IMR-90 (cell line): ENCODE measurements at regions not wholly inside any gene's neighbourhood (a gene's known extent, or its start where the extent isn't known, plus 50 kb on each side); places are given as distances from the start of the nearest gene placed in this dataset.

ENCODE experiments used
- ATAC-seq: fragments of 200-7000 bp; cut with Tn5 transposase; 2 replicates; pipeline ENCODE4 v1.9.1; 2020; ENCODE audit warnings: low read depth, mild to moderate bottlenecking, moderate library complexity
- BruUV-seq: library from RNA; stranded (reverse); fragments of 400-500 nt; replicated peaks from 2 replicates; lab custom pipeline; 2021; lab: Mats Ljungman, UMichigan
- CTCF ChIA-PET: fragments of 300-600 bp; formaldehyde crosslinking; extraction: SDS; loops from one replicate; lab custom pipeline; 2021; ENCODE audit warnings: antibody characterized with exemption; lab: Yijun Ruan, JAX
- POLR2A ChIA-PET: fragments of 300-600 bp; sonication (Branson Sonifier 250); formaldehyde crosslinking; loops from one replicate; lab custom pipeline; 2022; ENCODE audit warnings: antibody characterized with exemption; ENCODE audit not compliant: unreplicated experiment; lab: Charles Lee
- DNase-seq: peaks from one replicate; pipeline ENCODE4 v3.0.0; 2013
- H2AFZ ChIP-seq: replicated peaks from 2 replicates; pipeline ENCODE3; 2013; ENCODE audit warnings: low read length, mild to moderate bottlenecking; ENCODE audit not compliant: poor library complexity
- H2AK5ac ChIP-seq: 2 replicates; pipeline ENCODE4 v1.6.1; 2013; ENCODE audit warnings: low read depth, low read length, inconsistent platforms
- H2AK9ac ChIP-seq: replicated peaks from 2 replicates; pipeline ENCODE3; 2013; ENCODE audit warnings: mild to moderate bottlenecking, low read depth, low read length, moderate library complexity; ENCODE audit not compliant: poor library complexity
- H2BK120ac ChIP-seq: 2 replicates; pipeline ENCODE4 v1.6.1; 2013; ENCODE audit warnings: low read depth, low read length, inconsistent platforms
- H2BK15ac ChIP-seq: 3 replicates; pipeline ENCODE4 v1.6.1; 2013; ENCODE audit warnings: low read depth, low read length, inconsistent platforms
- H2BK20ac ChIP-seq: 2 replicates; pipeline ENCODE4 v1.6.1; 2013; ENCODE audit warnings: low read depth, mild to moderate bottlenecking, inconsistent platforms, low read length, moderate library complexity
- H2BK5ac ChIP-seq: 2 replicates; pipeline ENCODE4 v1.6.1; 2013; ENCODE audit warnings: mild to moderate bottlenecking, low read depth, low read length, inconsistent platforms; ENCODE audit not compliant: poor library complexity, severe bottlenecking
- H3K14ac ChIP-seq: replicated peaks from 2 replicates; pipeline ENCODE4 v1.6.1; 2013; ENCODE audit warnings: low read depth, low read length, inconsistent platforms
- H3K18ac ChIP-seq: 2 replicates; pipeline ENCODE4 v1.6.1; 2013; ENCODE audit warnings: low read depth, low read length, control low read depth
- H3K23ac ChIP-seq: 2 replicates; pipeline ENCODE4 v1.6.1; 2013; ENCODE audit warnings: low read depth, low read length, inconsistent platforms
- H3K27ac ChIP-seq: 2 replicates; pipeline ENCODE4 v1.5.1; 2013; ENCODE audit warnings: mild to moderate bottlenecking, control low read depth, low read length; ENCODE audit not compliant: insufficient read depth
- H3K27me3 ChIP-seq: 2 replicates; pipeline ENCODE4 v1.6.1; 2013; ENCODE audit warnings: low read length; ENCODE audit not compliant: control insufficient read depth, insufficient read depth
- H3K36me3 ChIP-seq: 2 replicates; pipeline ENCODE4 v1.6.1; 2013; ENCODE audit warnings: low read length, mixed read lengths; ENCODE audit not compliant: control insufficient read depth, insufficient read depth
- H3K4ac ChIP-seq: 2 replicates; pipeline ENCODE4 v1.6.1; 2013; ENCODE audit warnings: low read depth, low read length, inconsistent platforms
- H3K4me1 ChIP-seq: 2 replicates; pipeline ENCODE4 v1.6.1; 2013; ENCODE audit warnings: low read length, mixed read lengths; ENCODE audit not compliant: control insufficient read depth, insufficient read depth
- H3K4me2 ChIP-seq: 2 replicates; pipeline ENCODE4 v1.6.1; 2013; ENCODE audit warnings: low read depth, mild to moderate bottlenecking, control low read depth, low read length, moderate library complexity
- H3K4me3 ChIP-seq: 2 replicates; pipeline ENCODE4 v1.5.1; 2013; ENCODE audit warnings: low read depth, mild to moderate bottlenecking, control low read depth, low read length, moderate library complexity; ENCODE audit not compliant: insufficient read depth
- H3K56ac ChIP-seq: 2 replicates; pipeline ENCODE4 v1.6.1; 2013; ENCODE audit warnings: low read length, inconsistent platforms; ENCODE audit not compliant: insufficient read depth; ENCODE audit errors: extremely low read depth
- H3K79me1 ChIP-seq, 2 experiments: 2 replicates each; pipeline ENCODE4 v1.6.1; 2013; ENCODE audit warnings: low read length in 2 of 2, inconsistent platforms in 1 of 2, low read depth in 1 of 2
- H3K9ac ChIP-seq: 2 replicates; pipeline ENCODE4 v1.6.1; 2013; ENCODE audit warnings: low read depth, low read length, control low read depth
- H3K9me1 ChIP-seq: 2 replicates; pipeline ENCODE4 v1.6.1; 2013; ENCODE audit warnings: low read length, inconsistent platforms; ENCODE audit not compliant: insufficient read depth
- H3K9me3 ChIP-seq: 2 replicates; pipeline ENCODE4 v1.6.1; 2013; ENCODE audit warnings: low read length; ENCODE audit not compliant: control insufficient read depth, insufficient read depth
- H4K20me1 ChIP-seq: 2 replicates; pipeline ENCODE4 v1.6.1; 2013; ENCODE audit warnings: low read length, inconsistent platforms; ENCODE audit not compliant: insufficient read depth
- H4K5ac ChIP-seq: 2 replicates; pipeline ENCODE4 v1.6.1; 2013; ENCODE audit warnings: mild to moderate bottlenecking, low read depth, low read length, control low read depth
- H4K8ac ChIP-seq, 2 experiments: 2 replicates each; pipeline ENCODE4 v1.6.1; 2013; ENCODE audit warnings: low read depth in 2 of 2, low read length in 2 of 2, control low read depth in 1 of 2, inconsistent platforms in 1 of 2
- H4K91ac ChIP-seq: 2 replicates; pipeline ENCODE4 v1.6.1; 2013; ENCODE audit warnings: low read depth, low read length, inconsistent platforms; ENCODE audit not compliant: insufficient read depth
- FOS ChIP-seq: fragments of 150-350 bp; IDR thresholded peaks from 2 replicates; pipeline ENCODE4 v1.6.1; 2016; ENCODE audit warnings: low read depth, low read length
- RAD21 ChIP-seq: IDR thresholded peaks from 2 replicates; pipeline ENCODE4 v1.6.1; 2012; ENCODE audit warnings: low read length, improper control_type of control experiment
- RCOR1 ChIP-seq: IDR thresholded peaks from 2 replicates; pipeline ENCODE4 v1.6.1; 2012; ENCODE audit warnings: mild to moderate bottlenecking, low read length, improper control_type of control experiment; ENCODE audit not compliant: insufficient replicate concordance
- RFX5 ChIP-seq: IDR thresholded peaks from 2 replicates; pipeline ENCODE4 v1.8.0; 2012; ENCODE audit warnings: low read depth, mild to moderate bottlenecking, low read length, moderate library complexity
- WGBS, 2 experiments: methylation state at CpG; one replicate each; pipeline versions ENCODE4 v1.1.5 to v1.1.7; 2013; ENCODE audit warnings: missing lambda C conversion rate in 2 of 2; ENCODE audit not compliant: insufficient read length in 1 of 2; ENCODE audit errors: extremely low coverage in 2 of 2; 5-methylcytosine and 5-hydroxymethylcytosine counted together
- dilution Hi-C: fragments of 300-500 bp; cut with HindIII; formaldehyde crosslinking; loops from one replicate; pipeline ENCODE4 v1.14.3; 2018; ENCODE audit warnings: low sequenced_read_pairs; ENCODE audit not compliant: unreplicated experiment
- in situ Hi-C: fragments of 300-500 bp; cut with MboI; formaldehyde crosslinking; loops from 3 replicates; pipeline ENCODE4 v1.14.3; 2019; ENCODE audit warnings: low sequenced_read_pairs, inconsistent platforms, mixed read lengths
- intact Hi-C: fragments of 100-400 bp; cut with micrococcal nuclease; formaldehyde crosslinking; loops from 2 replicates; pipeline ENCODE4 v1.10.0; 2022

DNA sequence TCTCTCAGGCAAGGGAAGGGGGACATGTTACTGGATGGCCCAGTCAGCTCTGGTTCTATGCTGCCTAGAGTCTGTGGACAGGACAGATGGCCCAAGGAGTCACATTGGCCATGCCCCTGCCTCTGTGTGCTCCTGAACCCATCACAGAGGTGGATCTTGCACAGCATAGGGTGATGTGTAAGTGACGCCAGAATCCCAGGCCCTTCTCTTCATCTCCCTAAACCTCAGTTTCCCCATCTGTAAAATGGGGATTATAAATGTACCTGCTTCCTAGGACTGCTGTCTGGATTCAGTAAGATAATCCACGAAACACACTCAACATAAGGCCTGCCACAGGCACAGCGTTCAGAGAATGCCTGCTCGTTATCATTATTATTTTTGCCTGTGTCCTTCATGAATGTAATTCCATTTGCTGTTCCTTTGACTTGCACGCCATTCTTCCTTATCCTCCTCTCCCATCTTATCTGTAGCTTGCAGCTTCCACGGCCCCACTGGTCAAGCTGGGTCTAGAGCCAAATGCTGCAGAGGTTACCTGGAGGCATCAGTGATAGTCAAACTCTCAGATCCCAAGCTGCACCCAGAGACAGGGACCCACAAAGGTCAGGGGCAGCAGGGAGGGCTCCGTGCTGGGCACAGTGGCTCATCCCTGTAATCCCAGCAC lies 207.0 kb downstream of the MN1 start:
- ATAC-seq (no peak), DNase-seq (no peak)
- H2BK15ac ChIP-seq = no peak overlapping the region
- H3K9ac ChIP-seq = no peak overlapping the region
- BruUV-seq = no TSS peak
- H4K8ac ChIP-seq = no peak overlapping the region
- H4K20me1 ChIP-seq = no peaks in the 10 kb centered on the region
- no peaks in the 10 kb centered on the region for H3K79me1 ChIP-seq
- H3K23ac ChIP-seq = no peak overlapping the region
- no peak overlapping the region for H2AK9ac ChIP-seq
- no peaks in the 10 kb centered on the region for H3K36me3 ChIP-seq
- no peak overlapping the region for H3K4me3 ChIP-seq
- H3K9me3 ChIP-seq = no peaks in the 10 kb centered on the region
- no peak overlapping the region for H2BK20ac ChIP-seq
- intact Hi-C loops = no loop called here
- dilution Hi-C loops = no loop called here
- no peaks in the 10 kb centered on the region for H3K9me1 ChIP-seq
- no peak overlapping the region for H3K27ac ChIP-seq
- ChIA-PET CTCF (no interaction called here), POLR2A (no interaction called here)
- H4K91ac ChIP-seq = no peak overlapping the region
- no peak for TF ChIP-seq RAD21
- no peak for TF ChIP-seq FOS
- TF ChIP-seq RCOR1 = no peak
- TF ChIP-seq RFX5 = no peak
- H3K56ac ChIP-seq = no peak overlapping the region
- H3K4me2 ChIP-seq = no peak overlapping the region
- H2AFZ ChIP-seq = peak overlapping the region; percentile 24
- no peak overlapping the region for H2BK120ac ChIP-seq
- no peak overlapping the region for H2BK5ac ChIP-seq
- no peak overlapping the region for H3K14ac ChIP-seq
- H2AK5ac ChIP-seq = no peak overlapping the region
- WGBS, 2 experiments = 87% methylated on average over 5 of the region's 7 CpGs; no CpG with 5 or more reads in 1 of the 2 experiments
- no peak overlapping the region for H3K18ac ChIP-seq
- in situ Hi-C loops = no loop called here
- no peak overlapping the region for H4K5ac ChIP-seq
- no peak overlapping the region for H3K4ac ChIP-seq
- peaks cover 24% of the 10 kb centered on the region for H3K27me3 ChIP-seq
- no peaks in the 10 kb centered on the region for H3K4me1 ChIP-seq
